KMS-11 (cell line): ENCODE measurements at regions not wholly inside any gene's neighbourhood (a gene's known extent, or its start where the extent isn't known, plus 50 kb on each side); places are given as distances from the start of the nearest gene placed in this dataset.

Experiments
- H2AFZ ChIP-seq: fragments of 200-600 bp; sonication (generic); 2 replicates; pipeline ENCODE4 v1.6.1; 2016; ENCODE audit warnings: antibody characterized with exemption, mixed run types, low read depth
- H3K27ac ChIP-seq: fragments of 200-600 bp; sonication (generic); 2 replicates; pipeline ENCODE4 v1.6.1; 2016; ENCODE audit warnings: mild to moderate bottlenecking, mixed run types
- H3K27me3 ChIP-seq: fragments of 200-600 bp; sonication (generic); 2 replicates; pipeline ENCODE4 v1.6.1; 2017; ENCODE audit warnings: mild to moderate bottlenecking, low read depth, mixed run types, moderate library complexity; ENCODE audit not compliant: insufficient read depth
- H3K36me3 ChIP-seq: fragments of 200-600 bp; sonication (generic); 2 replicates; pipeline ENCODE4 v1.6.1; 2017; ENCODE audit warnings: mild to moderate bottlenecking, mixed run types; ENCODE audit not compliant: insufficient read depth
- H3K4me1 ChIP-seq: fragments of 200-600 bp; sonication (generic); 2 replicates; pipeline ENCODE4 v1.6.1; 2016; ENCODE audit warnings: mild to moderate bottlenecking, low read depth, mixed run types; ENCODE audit not compliant: poor library complexity, severe bottlenecking
- H3K4me2 ChIP-seq: fragments of 200-600 bp; sonication (generic); 2 replicates; pipeline ENCODE4 v1.7.0; 2016; ENCODE audit warnings: mild to moderate bottlenecking, mixed run types
- H3K4me3 ChIP-seq: fragments of 200-600 bp; sonication (generic); IDR thresholded peaks from 2 replicates; pipeline ENCODE4 v1.6.1; 2017; ENCODE audit warnings: low read depth, low read length, mixed read lengths; ENCODE audit not compliant: insufficient read depth
- H3K79me2 ChIP-seq: fragments of 200-600 bp; sonication (generic); 2 replicates; pipeline ENCODE4 v1.6.1; 2016; ENCODE audit warnings: low read depth, mixed run types; ENCODE audit not compliant: insufficient read depth
- H3K9ac ChIP-seq: fragments of 200-600 bp; sonication (generic); 2 replicates; pipeline ENCODE4 v1.6.1; 2016; ENCODE audit warnings: mild to moderate bottlenecking, mixed run types
- H4K20me1 ChIP-seq: fragments of 200-600 bp; sonication (generic); 2 replicates; pipeline ENCODE4 v1.6.1; 2016; ENCODE audit warnings: mild to moderate bottlenecking, mixed run types; ENCODE audit not compliant: insufficient read depth
- TF ChIP-seq, protein P1 (sequence below): fragments of 200-600 bp; sonication (generic); conservative IDR thresholded peaks from 2 replicates; pipeline ENCODE4 v1.6.1; 2017; ENCODE audit warnings: low read depth, mild to moderate bottlenecking, antibody characterized with exemption, low read length, moderate library complexity, mixed read lengths

DNA sequence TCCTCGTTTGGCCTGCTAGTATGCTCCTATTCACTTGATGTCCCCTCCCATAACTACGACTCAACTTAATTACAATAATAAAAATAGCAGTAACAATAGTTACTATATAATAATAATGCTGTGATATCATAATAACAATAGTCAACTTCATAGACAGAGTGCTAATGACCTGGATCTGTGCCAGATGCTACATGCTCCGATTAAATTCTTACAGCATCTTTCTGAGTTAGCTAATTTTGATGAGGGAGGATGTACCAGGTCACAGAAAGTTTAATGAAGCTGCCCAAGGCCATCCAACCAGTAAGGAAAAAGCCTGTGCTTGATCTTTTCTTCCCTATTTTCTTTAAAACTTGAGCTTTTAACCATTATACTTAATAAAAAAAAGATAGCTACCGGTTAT is 413.4 kb upstream of the LRRC4C start:
- Histone ChIP-seq H3K27me3 (no peaks in the 10 kb centered on the region), H3K27ac (no peak overlapping the region), H4K20me1 (no peaks in the 10 kb centered on the region), H3K36me3 (no peaks in the 10 kb centered on the region), H2AFZ (no peak overlapping the region), H3K4me2 (no peak overlapping the region), H3K4me1 (no peaks in the 10 kb centered on the region), H3K4me3 (no peak overlapping the region), H3K79me2 (no peaks in the 10 kb centered on the region), H3K9ac (no peak overlapping the region)
- TF ChIP-seq, protein P1, sequence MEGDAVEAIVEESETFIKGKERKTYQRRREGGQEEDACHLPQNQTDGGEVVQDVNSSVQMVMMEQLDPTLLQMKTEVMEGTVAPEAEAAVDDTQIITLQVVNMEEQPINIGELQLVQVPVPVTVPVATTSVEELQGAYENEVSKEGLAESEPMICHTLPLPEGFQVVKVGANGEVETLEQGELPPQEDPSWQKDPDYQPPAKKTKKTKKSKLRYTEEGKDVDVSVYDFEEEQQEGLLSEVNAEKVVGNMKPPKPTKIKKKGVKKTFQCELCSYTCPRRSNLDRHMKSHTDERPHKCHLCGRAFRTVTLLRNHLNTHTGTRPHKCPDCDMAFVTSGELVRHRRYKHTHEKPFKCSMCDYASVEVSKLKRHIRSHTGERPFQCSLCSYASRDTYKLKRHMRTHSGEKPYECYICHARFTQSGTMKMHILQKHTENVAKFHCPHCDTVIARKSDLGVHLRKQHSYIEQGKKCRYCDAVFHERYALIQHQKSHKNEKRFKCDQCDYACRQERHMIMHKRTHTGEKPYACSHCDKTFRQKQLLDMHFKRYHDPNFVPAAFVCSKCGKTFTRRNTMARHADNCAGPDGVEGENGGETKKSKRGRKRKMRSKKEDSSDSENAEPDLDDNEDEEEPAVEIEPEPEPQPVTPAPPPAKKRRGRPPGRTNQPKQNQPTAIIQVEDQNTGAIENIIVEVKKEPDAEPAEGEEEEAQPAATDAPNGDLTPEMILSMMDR, result no peak

DNA sequence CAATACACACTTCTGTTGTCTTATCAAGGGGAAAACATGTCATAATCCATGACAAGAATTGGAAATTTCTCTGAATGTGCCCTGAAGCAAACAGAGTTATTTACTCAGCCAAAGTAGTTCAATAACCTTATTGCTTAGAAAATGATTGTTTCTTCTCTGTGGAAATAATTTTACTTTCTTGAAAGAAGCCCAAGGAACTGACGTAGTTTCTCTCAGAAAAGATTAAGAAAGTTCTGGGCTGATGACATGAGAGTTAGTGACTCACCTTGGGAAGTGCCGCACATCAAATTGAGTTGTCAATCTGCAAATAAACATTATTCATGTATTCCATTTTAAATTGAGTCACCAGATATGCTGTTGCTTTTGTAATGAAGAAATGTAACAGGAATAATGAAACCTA is 418.6 kb upstream of the LRRC4C start:
- H3K4me1 ChIP-seq, result no peaks in the 10 kb centered on the region
- no peak overlapping the region for H3K9ac ChIP-seq
- no peak overlapping the region for H3K4me3 ChIP-seq
- no peak overlapping the region for H3K27ac ChIP-seq
- no peaks in the 10 kb centered on the region for H3K36me3 ChIP-seq
- H3K4me2 ChIP-seq, result no peak overlapping the region
- TF ChIP-seq, protein P1, result no peak
- H2AFZ ChIP-seq, result no peak overlapping the region
- no peaks in the 10 kb centered on the region for H3K27me3 ChIP-seq
- H4K20me1 ChIP-seq, result no peaks in the 10 kb centered on the region
- no peaks in the 10 kb centered on the region for H3K79me2 ChIP-seq

DNA sequence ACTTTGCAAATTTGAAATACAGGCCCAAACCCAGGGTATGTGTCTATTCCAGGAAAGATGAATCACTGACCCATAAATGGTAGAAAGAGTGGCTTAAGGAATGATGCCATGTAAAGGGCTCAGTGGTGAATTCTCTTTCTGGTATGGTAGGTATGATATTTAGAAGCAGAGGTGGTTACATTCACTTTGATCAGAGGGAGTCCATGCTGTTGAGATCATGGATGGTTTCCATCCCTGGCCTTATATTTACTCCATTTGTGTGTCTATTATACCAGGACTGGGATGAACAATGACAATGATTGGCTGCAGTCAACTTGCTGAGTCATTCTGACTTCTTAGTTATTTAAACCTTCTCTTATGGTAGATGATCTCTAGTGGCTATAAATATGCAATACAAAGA is 419.8 kb upstream of the LRRC4C start:
- no peaks in the 10 kb centered on the region for H3K4me1 ChIP-seq
- H4K20me1 ChIP-seq, result no peaks in the 10 kb centered on the region
- no peak overlapping the region for H3K4me3 ChIP-seq
- no peaks in the 10 kb centered on the region for H3K79me2 ChIP-seq
- H3K27ac ChIP-seq, result no peak overlapping the region
- no peak overlapping the region for H2AFZ ChIP-seq
- TF ChIP-seq, protein P1, result no peak
- H3K4me2 ChIP-seq, result no peak overlapping the region
- H3K27me3 ChIP-seq, result no peaks in the 10 kb centered on the region
- no peaks in the 10 kb centered on the region for H3K36me3 ChIP-seq
- no peak overlapping the region for H3K9ac ChIP-seq

DNA sequence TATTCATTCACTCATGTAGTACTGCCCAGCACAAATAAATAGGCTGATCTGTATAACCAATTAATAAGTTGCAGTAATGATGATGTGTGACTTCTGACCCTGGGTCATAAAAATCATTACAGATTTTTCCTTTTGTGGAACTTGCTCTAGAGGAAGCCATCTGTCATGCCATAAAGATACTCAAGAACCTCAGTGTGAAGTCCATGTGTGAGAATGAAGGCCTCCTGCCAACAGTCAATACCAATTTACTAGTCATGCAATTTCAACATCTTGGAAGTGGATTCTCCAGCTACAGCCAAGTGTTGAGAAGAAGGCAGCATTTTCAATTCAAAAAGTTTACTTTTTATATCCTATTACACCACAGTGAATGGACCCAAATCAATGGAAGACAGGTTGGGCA is 435.6 kb upstream of the LRRC4C start:
- no peak overlapping the region for H3K27ac ChIP-seq
- H3K36me3 ChIP-seq, result no peaks in the 10 kb centered on the region
- H3K9ac ChIP-seq, result no peak overlapping the region
- H3K4me1 ChIP-seq, result no peaks in the 10 kb centered on the region
- no peaks in the 10 kb centered on the region for H4K20me1 ChIP-seq
- no peak overlapping the region for H2AFZ ChIP-seq
- H3K4me3 ChIP-seq, result no peak overlapping the region
- TF ChIP-seq, protein P1, result no peak
- no peak overlapping the region for H3K4me2 ChIP-seq
- H3K79me2 ChIP-seq, result no peaks in the 10 kb centered on the region
- H3K27me3 ChIP-seq, result no peaks in the 10 kb centered on the region

DNA sequence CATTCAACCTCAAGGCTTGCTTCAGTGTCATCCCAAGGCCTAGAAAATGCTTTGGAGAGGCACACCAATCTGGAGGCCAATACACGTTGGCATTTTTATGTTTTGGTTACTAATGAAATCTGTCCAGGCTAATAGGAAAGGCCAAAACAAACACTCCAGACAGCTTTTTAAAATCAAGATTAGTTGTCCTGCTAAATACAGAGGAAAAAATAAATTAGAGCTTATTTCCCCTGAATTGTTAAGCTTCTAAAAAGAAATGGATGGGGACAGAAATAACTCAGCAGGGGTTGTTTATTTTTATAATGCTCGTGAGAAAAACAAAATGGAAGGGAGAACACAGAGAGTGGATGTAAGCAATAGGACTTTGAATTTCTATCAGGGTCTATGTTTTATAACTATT is 438.5 kb upstream of the LRRC4C start:
- TF ChIP-seq, protein P1, result no peak
- Histone ChIP-seq H3K79me2 (no peaks in the 10 kb centered on the region), H3K4me1 (no peaks in the 10 kb centered on the region), H4K20me1 (no peaks in the 10 kb centered on the region), H3K27me3 (no peaks in the 10 kb centered on the region), H3K36me3 (no peaks in the 10 kb centered on the region), H3K27ac (no peak overlapping the region), H3K4me2 (no peak overlapping the region), H3K9ac (no peak overlapping the region), H2AFZ (no peak overlapping the region), H3K4me3 (no peak overlapping the region)
